COLO829 (cell line): ENCODE measurements at regions not wholly inside any gene's neighbourhood (a gene's known extent, or its start where the extent isn't known, plus 50 kb on each side); places are given as distances from the start of the nearest gene placed in this dataset.

Source experiments
- DNase-seq: peaks from one replicate; pipeline ENCODE4 v3.0.0; 2012; ENCODE audit warnings: low spot score

DNA sequence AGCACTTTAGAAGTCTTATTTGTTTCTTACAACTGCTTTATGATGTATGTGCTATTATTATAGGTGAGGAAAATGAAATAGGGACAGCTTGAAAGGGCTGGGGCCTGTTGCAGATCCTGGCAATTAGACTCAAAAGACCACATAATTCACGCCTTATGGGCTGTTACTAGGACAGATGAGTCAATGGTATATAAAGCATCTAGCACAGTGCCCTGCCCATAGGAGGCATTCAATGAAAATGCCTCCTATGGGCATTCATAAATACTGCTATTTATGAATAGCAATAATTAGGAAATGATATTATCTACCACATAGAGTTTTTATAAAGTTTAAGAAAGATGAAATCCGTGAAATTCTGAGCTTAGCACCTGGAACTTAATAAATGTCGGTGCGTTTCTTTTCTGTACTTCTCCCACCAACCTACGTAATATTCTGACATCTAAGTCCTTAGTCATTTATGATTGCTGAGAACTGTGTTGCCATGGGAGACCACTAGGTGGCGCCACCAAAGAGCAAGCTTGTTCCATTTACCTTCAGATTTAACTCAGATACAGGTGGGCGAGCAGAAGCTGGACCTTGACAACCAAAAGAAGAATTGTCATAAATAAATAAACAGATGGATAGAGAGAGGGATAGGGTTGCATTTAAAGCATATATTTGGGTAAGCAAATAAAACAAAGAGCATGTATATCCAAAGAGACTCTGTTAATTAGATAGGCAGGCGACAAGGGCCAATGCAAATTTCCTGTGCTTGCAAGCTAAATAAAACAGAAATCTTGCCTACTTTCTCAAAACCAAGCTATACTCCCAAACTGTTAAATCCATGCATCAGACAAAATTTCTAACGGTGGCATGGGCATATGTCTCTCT, 699.9 kb downstream of the INHBA start:
- peak; percentile 42 for DNase-seq

DNA sequence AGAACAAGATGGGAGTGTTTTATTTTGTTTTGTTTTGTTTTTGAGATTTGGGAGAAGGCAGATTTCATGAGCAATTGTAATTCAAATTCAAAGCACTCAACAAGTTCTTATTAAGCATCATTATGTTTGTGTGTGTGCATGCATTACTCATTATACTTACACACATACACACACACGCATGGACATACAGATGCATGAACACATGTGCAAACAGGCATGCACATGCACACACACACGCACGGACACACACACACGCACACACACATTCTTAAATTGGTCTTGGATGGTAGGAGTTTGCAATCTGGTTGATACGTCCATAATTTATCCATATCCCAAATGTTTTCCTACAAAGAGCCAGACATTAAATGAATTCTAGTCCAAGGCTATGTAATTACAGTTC, 702.8 kb downstream of the INHBA start:
- DNase-seq, result no peak

DNA sequence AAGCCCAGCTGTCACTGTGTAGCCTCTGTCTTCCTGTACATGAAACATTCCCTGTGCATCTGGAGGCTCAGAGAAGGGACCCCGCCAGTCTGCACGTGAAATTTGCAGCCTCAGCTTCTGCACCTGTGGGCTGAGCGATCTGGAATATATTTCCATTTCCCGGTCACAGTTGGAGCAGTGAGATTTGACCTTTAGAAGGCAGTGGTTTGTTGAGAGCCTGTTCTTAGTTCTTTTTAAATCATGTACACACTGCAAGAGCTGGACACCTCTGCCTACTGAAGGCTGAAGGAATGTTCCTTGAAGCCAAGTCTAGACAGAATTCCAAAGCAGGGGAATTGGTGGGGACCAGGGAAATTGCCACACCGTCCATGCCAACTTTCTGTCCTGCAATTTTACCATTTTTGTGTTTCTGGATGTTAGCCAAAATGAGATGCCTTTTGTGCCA, 706.6 kb downstream of the INHBA start:
- no peak for DNase-seq

DNA sequence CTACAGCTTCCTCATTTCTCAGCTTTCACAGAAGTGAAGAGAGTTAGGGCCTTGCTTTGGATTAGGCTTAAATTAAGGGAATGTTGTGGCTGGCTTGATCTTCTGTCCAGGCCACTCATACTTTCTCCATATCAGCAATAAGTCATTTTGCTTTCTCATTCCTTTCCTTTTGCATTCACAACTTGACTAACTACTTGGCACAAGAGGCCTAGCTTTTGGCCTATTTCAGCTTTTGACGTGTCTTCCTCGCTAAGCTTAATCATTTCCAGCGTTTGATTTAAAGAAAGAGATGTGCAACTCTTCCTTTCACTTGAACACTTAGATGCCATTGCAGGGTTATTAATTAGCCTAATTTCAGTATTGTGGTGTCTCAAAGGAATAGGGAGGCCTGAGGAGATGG, 712.0 kb downstream of the INHBA start:
- no peak for DNase-seq

DNA sequence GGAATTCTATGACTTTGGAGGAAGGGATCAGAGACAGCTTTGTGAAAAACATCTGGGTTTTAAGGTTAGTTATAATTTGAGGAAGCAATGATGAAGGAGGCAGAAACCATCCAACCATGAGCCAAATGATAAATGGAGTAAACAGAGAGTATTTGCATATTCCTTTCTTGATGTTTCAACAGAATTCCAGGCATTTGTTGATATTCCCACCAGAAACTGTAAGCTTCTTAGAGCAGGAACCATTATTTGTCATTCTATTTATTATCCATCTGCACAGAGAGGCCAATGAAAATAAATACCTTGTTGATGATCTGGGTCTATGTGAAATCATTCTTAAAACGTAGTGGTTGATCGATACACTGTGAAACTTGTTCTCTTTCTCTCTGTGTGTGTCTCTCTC, 715.3 kb downstream of the INHBA start:
- no peak for DNase-seq

- no peak for DNase-seq
Observed at GRCh38 chr7:40986351-40986873, 716.5 kb downstream of the INHBA start.

DNA sequence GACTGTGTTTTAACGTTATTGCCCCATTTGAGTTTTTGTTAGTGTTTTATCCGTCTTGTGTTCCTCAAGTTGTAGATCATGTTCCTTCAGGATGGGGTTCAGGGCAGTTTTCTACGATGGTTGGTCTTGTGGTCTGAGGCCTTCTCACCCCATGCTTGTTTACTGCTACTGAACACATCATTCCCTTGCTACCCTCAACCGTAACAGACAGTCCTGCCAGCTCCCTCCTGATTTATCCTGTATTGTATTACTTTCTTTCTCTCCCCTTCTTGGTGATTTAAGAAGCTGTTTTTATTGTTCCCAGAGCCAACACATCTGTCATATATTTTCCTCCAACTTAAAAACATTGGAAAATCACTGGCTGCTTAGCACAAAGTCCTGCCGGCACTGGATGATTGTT, 719.8 kb downstream of the INHBA start:
- DNase-seq, result no peak

- DNase-seq, result no peak
Observed at GRCh38 chr7:40979296-40979695, 723.6 kb downstream of the INHBA start.

DNA sequence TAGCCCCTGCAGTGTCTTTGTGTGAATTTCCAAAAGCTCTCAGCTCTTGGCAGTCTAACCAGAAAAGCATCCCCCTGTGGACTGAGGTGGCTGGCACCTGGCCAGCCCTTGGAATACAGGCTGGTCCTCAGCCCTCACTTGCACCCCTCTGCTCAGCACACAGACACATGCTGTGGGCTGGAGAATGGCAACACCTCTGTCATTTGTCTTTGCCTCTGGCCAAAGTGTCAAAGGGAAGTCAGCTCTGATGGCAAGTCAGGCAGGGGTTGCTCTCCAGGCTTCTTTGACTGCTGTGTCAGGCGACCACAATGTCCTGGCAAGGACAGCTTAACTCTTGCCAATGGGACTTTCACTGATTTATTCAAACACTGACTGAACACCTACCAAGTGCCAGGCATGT, 724.8 kb downstream of the INHBA start:
- no peak for DNase-seq

DNA sequence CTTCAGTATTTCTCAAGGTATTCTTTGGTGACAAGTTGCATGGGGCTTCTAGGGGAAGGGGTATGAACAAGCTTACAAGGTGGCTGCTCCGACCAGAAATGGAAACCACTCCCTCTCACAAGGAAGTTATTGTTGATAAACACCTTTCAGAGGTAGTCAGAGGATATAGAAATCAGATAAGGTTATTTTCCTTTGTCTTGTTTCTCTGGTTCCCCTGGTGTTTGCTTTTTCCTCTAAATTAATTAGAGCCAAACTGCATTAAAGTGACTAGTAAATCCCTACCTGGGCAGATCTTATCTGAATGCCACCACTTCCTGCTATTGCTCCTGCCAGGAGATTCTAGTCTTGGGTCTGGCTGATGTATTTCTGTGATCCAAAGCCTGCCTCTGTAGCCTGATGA, 725.4 kb downstream of the INHBA start:
- DNase-seq, result no peak

DNA sequence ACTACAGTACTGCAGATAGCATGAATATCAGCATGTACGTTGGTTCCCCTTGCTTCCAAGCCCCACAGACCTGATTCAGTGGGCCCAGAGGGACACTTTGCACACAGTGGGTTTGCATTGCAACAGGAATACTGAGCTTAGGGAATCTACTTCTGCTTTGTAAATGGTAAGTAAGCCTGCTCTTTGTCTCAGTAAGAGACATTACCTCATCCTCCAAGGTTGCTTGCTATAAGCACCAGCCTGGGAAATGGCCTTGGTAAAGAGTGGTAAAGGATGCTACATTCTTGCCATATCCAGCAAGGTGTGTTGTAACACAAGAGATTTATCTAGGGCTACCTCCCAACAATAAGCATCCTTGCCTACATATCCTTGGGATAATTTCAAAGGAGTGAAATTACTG, 730.5 kb downstream of the INHBA start:
- DNase-seq, result no peak

DNA sequence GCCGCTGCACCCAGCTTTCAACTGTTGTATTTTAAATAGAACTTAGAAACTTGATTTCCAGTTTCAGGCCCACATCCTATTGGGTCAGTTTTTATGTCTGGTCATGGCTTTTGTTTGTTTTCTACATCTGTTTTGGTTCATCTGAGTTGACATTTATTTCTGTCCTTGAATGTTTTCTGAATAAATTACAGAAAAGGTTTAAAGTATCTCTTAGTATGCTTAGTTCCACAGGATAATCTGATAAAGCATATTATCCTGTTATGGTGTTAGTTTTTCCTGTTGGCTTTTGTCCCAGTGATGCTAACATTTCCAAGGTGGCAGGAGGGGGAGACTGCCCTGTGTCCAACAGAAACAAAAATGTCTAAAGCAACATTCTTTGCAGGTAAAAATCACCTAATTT, 733.2 kb downstream of the INHBA start:
- no peak for DNase-seq

- no peak for DNase-seq
Observed at GRCh38 chr7:40966693-40967092, 736.2 kb downstream of the INHBA start.

DNA sequence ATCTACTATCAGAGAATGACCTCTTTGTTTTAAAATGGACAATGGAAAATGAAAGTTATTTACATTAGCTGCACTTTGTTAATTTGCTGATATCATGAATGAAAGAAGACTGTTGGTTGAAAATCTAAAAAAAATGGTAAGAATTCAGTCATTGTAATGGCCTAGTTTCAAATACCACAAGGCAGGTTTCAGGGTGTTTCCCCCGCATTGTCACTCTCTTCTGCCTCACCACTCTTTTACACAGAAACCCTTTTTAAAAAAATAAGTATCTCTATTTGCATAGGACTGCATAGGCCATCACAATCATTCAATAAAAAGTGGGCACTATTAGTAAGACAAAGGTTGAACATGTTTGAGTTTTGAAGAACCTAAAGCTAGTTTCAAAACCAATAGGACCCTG, 737.1 kb downstream of the INHBA start:
- DNase-seq, result no peak

- no peak for DNase-seq
Observed at GRCh38 chr7:40965016-40965415, 737.9 kb downstream of the INHBA start.

DNA sequence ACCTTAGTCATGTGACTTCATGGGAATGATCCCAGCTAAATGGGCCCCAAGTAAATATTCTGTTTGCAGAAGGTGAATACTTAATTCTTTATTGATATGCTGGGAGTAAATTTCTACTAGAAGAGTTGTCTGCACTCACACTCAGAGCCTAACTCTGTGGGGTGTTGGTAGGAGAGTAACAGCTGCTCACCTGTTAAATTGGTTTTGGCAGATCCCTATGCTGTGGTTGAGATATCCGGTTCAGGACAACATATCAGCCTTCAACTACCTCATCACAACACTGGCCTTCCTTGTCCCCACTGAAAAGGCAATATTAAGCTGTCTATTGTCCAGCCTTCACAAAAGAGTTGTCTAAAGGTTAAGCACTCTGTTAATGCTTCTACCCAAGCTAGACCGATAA, 738.3 kb downstream of the INHBA start:
- no peak for DNase-seq

GRCh38 chr7:40959955-40960354, 742.9 kb downstream of the INHBA start:
- DNase-seq, result no peak

DNA sequence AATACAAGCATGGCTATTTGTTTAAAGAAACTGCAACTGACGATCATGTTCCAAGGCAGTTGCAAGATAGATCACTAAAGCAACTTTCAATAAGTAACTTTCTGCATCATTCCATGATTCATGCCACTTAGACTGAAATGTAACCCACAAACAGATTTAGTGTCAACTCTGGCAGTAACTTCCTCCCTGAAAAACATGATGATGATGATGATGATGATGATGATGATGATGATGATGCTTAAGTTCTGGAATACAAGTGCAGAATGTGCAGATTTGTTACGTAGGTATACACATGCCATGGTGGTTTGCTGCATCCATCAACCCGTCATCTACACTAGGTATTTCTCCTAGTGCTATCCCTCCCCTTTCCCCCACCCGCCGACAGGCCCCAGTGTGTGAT, 754.7 kb downstream of the INHBA start:
- DNase-seq, result no peak

DNA sequence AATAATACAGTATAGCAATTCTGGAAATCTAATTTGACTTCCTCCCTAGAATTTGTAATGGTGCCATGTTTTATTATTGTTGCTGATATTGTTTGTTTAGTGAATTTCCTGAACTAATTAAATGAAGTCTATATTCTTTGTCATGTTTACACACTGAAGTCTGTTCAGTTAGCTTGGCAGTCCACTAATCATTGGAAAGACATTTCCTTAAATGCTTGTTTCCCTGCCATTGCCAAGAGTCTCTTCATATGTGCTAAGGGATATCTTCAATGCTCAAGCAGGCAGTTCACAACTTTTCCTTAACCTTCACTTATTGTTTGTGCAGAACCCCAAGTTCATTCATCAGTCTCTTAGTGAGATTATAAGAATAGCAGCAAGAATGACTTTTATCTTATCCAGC, 755.3 kb downstream of the INHBA start:
- DNase-seq, result no peak

GRCh38 chr7:40946549-40946948, 756.3 kb downstream of the INHBA start:
- no peak for DNase-seq

DNA sequence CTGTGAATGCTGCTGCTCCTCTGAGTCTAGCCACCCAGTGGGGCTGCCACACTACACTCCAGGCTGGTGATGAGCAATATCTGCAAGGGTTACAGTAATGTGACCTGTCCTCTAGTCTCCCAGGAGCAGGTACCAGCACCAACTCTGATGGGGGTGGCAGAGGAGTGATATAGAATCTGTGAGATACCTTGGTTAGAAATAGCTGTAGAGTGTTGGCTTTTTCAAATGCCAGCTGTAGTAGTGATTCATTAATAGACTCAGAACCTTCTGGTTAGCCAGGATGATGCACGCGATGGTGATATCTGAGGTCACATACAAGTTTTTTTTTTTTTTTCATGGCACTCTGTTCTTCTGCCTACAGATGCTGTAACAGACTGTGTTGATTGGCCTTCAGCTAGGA, 757.1 kb downstream of the INHBA start:
- DNase-seq, result no peak

GRCh38 chr7:40944981-40945585, 757.8 kb downstream of the INHBA start:
- DNase-seq, result no peak

DNA sequence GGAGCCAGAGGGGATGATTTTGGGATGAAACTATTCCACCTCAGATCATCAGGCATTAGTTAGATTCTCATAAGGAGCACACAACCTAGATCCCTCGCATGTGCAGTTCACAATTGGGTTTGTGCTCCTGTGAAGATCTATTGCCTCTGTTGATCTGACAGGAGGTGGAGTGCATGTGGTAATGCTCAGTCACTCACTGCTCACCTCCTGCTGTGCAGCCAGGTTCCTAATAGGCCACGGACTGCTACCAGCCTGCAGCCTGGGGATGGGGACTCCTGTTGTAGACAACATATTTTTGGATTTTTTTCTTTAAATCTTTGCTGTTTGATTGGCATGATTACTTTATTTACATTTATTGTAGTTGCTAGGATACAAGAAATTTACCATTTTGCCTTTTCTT, 765.0 kb downstream of the INHBA start:
- no peak for DNase-seq

DNA sequence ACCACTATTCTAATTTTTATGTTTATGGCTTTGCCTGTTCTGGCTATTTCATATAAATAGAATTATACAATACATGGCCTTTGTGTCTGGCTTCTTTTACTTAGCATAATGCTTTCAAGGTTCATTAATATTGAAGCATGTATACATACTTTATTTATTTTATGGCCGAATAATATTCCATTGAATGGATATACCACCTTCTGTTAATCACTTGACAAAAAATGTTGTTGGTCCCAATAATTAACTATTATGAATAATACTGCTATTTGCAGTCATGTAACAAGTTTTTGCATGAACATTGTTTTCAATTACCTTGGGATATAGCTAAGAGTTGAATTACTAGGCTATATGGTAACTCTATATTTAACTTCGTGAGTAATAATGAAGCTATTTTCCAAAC, 767.5 kb downstream of the INHBA start:
- no peak for DNase-seq
